Spleen (tissue), 11 donors: ENCODE measurements at regions not wholly inside any gene's neighbourhood (a gene's known extent, or its start where the extent isn't known, plus 50 kb on each side); places are given as distances from the start of the nearest gene placed in this dataset.

Experiments
- DNase-seq: peaks from one replicate; pipeline ENCODE4 v3.0.0-alpha.2; 2020
- H3K27ac ChIP-seq, 8 donors: fragments of 200-600 bp; sonication (generic) in 7 of 8; 1 replicate in 4 of 8; 2 replicates in 4 of 8; pipeline versions ENCODE4 v1.5.0 to v1.8.0; 2016 to 2021; ENCODE audit warnings: inconsistent platforms in 4 of 8, mild to moderate bottlenecking in 4 of 8, moderate library complexity in 1 of 8
- H3K27me3 ChIP-seq, 7 donors: fragments of 200-600 bp; sonication (generic) in 6 of 7; replicated peaks in 1 of 7; 1 replicate in 4 of 7; 2 replicates in 3 of 7; pipeline versions ENCODE4 v1.5.0 to v1.8.0; 2016 to 2021; ENCODE audit warnings: inconsistent platforms in 3 of 7, mild to moderate bottlenecking in 1 of 7
- H3K36me3 ChIP-seq, 6 donors: fragments of 200-600 bp; sonication (generic) in 5 of 6; 1 replicate in 4 of 6; 2 replicates in 2 of 6; pipeline versions ENCODE4 v1.5.0 to v1.8.0; 2016 to 2021; ENCODE audit warnings: inconsistent platforms in 2 of 6
- H3K4me1 ChIP-seq, 6 donors: fragments of 200-600 bp; sonication (generic) in 5 of 6; 1 replicate in 3 of 6; 2 replicates in 3 of 6; pipeline versions ENCODE4 v1.5.0 to v1.8.0; 2016 to 2021; ENCODE audit warnings: inconsistent platforms in 3 of 6
- H3K4me3 ChIP-seq, 8 donors: fragments of 200-600 bp; sonication (generic) in 7 of 8; 1 replicate in 4 of 8; 2 replicates in 4 of 8; pipeline versions ENCODE4 v1.5.0 to v1.8.0; 2016 to 2021; ENCODE audit warnings: inconsistent platforms in 4 of 8, mild to moderate bottlenecking in 4 of 8, moderate library complexity in 2 of 8
- H3K9me3 ChIP-seq, 8 donors: fragments of 200-600 bp; sonication (generic) in 7 of 8; 1 replicate in 4 of 8; 2 replicates in 4 of 8; pipeline versions ENCODE4 v1.5.0 to v1.8.0; 2016 to 2021; ENCODE audit warnings: inconsistent platforms in 4 of 8
- CTCF ChIP-seq, 11 experiments: fragments of 200-600 bp in 7 of 11; fragments of 450-650 bp in 4 of 11; sonication (generic) in 4 of 11; IDR thresholded peaks in 8 of 11; conservative IDR thresholded peaks in 3 of 11; 1 replicate in 7 of 11; 2 replicates in 4 of 11; pipeline versions ENCODE4 v1.4.0 to v1.8.0; 2016 to 2021; ENCODE audit warnings: antibody characterized with exemption in 11 of 11, inconsistent platforms in 4 of 11, mild to moderate bottlenecking in 1 of 11
- POLR2A ChIP-seq, 3 donors: fragments of 450-650 bp; IDR thresholded peaks; one replicate each; pipeline ENCODE4 v1.5.1; 2017; ENCODE audit warnings: antibody characterized with exemption in 3 of 3, mild to moderate bottlenecking in 1 of 3
- POLR2AphosphoS5 ChIP-seq, 3 donors: sonication (generic); formaldehyde crosslinking; IDR thresholded peaks; one replicate each; pipeline ENCODE4 v1.5.1; 2017; ENCODE audit warnings: antibody characterized with exemption in 3 of 3
- WGBS, 5 donors: extraction: QIAGEN DNeasy Blood & Tissue Kit in 3 of 5; methylation state at CpG; one replicate each; pipeline versions ENCODE4 v1.1.5 to v1.1.7; 2013 to 2018; 5-methylcytosine and 5-hydroxymethylcytosine counted together
- intact Hi-C: fragments of 100-400 bp; cut with DNase I; formaldehyde crosslinking; loops from one replicate; pipeline ENCODE4 v1.15.0; 2023; ENCODE audit warnings: low total_unique reads
- donor health status: healthy with polysubstance abuse.
- donor health status: DM: no; HTN: no; CAD: no; lungs with moderate emphysema.
- donor health status: DM: no; HTN: no; CAD: no.
- donor health status: Bipolar disorder and iron deficiency.
- donor health status: healthy.
- donor health status: DM: no; HTN: no; CAD: no.
- donor health status: DM: yes; HTN: yes; CAD: no.

GRCh38 chr17:31740611-31741082, 118.4 kb downstream of the COPRS start:
- intact Hi-C loops: no loop called here
- peaks cover 0 to 4% (median 0%) of the 10 kb centered on the region in 7 donors for H3K27me3 ChIP-seq
- H3K36me3 ChIP-seq: no peaks in the 10 kb centered on the region
- H3K27ac ChIP-seq: no peak overlapping the region
- H3K4me3 ChIP-seq: no peak overlapping the region
- WGBS, 5 donors: 69 to 84% (median 79%) methylated on average over 4 of the region's 4 CpGs
- TF ChIP-seq CTCF (IDR thresholded peaks at IDR 0.05 in 8 of 11, conservative IDR thresholded peaks at IDR 0.05 in 3 of 11) (no peak), POLR2AphosphoS5 (IDR thresholded peaks at IDR 0.05) (no peak)
- peaks cover 0 to 8% (median 0%) of the 10 kb centered on the region in 8 donors for H3K9me3 ChIP-seq
- no peak for DNase-seq
- H3K4me1 ChIP-seq: peaks cover 0 to 23% (median 7%) of the 10 kb centered on the region in 6 donors

- Histone ChIP-seq H3K27ac (no peak overlapping the region), H3K9me3 (peaks cover 0 to 8% (median 0%) of the 10 kb centered on the region in 8 donors), H3K4me3 (no peak overlapping the region), H3K36me3 (no peaks in the 10 kb centered on the region), H3K27me3 (peaks cover 0 to 4% (median 0%) of the 10 kb centered on the region in 7 donors), H3K4me1 (peaks cover 0 to 9% (median 2%) of the 10 kb centered on the region in 6 donors)
- no peak for DNase-seq
- TF ChIP-seq CTCF (IDR thresholded peaks at IDR 0.05 in 8 of 11, conservative IDR thresholded peaks at IDR 0.05 in 3 of 11) (no peak), POLR2AphosphoS5 (IDR thresholded peaks at IDR 0.05) (no peak), POLR2A (IDR thresholded peaks at IDR 0.05) (no peak)
- intact Hi-C loops: no loop called here
- 77 to 90% (median 89%) methylated on average over 2 of the region's 2 CpGs for WGBS, 5 donors
These were observed 119.9 kb downstream of the COPRS start for GRCh38 chr17:31738996-31739699.

GRCh38 chr17:31738488-31738887, 120.6 kb downstream of the COPRS start:
- Histone ChIP-seq H3K36me3 (no peaks in the 10 kb centered on the region), H3K4me3 (no peak overlapping the region), H3K27me3 (peaks cover 0 to 4% (median 0%) of the 10 kb centered on the region in 7 donors), H3K27ac (no peak overlapping the region), H3K4me1 (peaks cover 0 to 2% (median 0%) of the 10 kb centered on the region in 6 donors), H3K9me3 (peaks cover 0 to 8% (median 0%) of the 10 kb centered on the region in 8 donors)
- no peak for DNase-seq
- intact Hi-C loops: no loop called here
- TF ChIP-seq POLR2A (IDR thresholded peaks at IDR 0.05): no peak
- TF ChIP-seq CTCF (IDR thresholded peaks at IDR 0.05 in 8 of 11, conservative IDR thresholded peaks at IDR 0.05 in 3 of 11): no peak
- no peak for TF ChIP-seq POLR2AphosphoS5 (IDR thresholded peaks at IDR 0.05)

- H3K36me3 ChIP-seq: no peaks in the 10 kb centered on the region
- peaks cover 0 to 8% (median 0%) of the 10 kb centered on the region in 8 donors for H3K9me3 ChIP-seq
- 83 to 95% (median 90%) methylated on average over 8 of the region's 8 CpGs for WGBS, 5 donors
- peaks cover 0 to under 1% (median 0%) of the 10 kb centered on the region in 7 donors for H3K27me3 ChIP-seq
- H3K4me1 ChIP-seq: no peaks in the 10 kb centered on the region
- no peak overlapping the region for H3K27ac ChIP-seq
- intact Hi-C loops: no loop called here
- no peak overlapping the region for H3K4me3 ChIP-seq
- no peak for TF ChIP-seq POLR2AphosphoS5 (IDR thresholded peaks at IDR 0.05)
- DNase-seq: no peak
These were observed 121.0 kb downstream of the COPRS start for GRCh38 chr17:31738067-31738466.
